H9 (cell line): ENCODE measurements at regions not wholly inside any gene's neighbourhood (a gene's known extent, or its start where the extent isn't known, plus 50 kb on each side); places are given as distances from the start of the nearest gene placed in this dataset.
"Not testable (repeated sequence)": the region's sequence is repeated elsewhere in the genome, so short reads cannot be mapped to it uniquely, and the experiment has no call there.

Experiments
- DNase-seq: peaks from one replicate; pipeline ENCODE4 v3.0.0-alpha.2; 2017
- H2AFZ ChIP-seq: one replicate; pipeline ENCODE4 v1.6.1; 2013; ENCODE audit warnings: mild to moderate bottlenecking, low read length, control low read depth, moderate library complexity
- H2AK5ac ChIP-seq: 2 replicates; pipeline ENCODE4 v1.6.1; 2013; ENCODE audit warnings: low read length, control low read depth, mixed read lengths; ENCODE audit not compliant: insufficient read length
- H2BK120ac ChIP-seq: one replicate; pipeline ENCODE4 v1.6.1; 2013; ENCODE audit warnings: low read depth, mild to moderate bottlenecking, low read length, control low read depth, inconsistent platforms; ENCODE audit not compliant: poor library complexity, severe bottlenecking
- H2BK12ac ChIP-seq: 2 replicates; pipeline ENCODE4 v1.6.1; 2013; ENCODE audit warnings: low read length, control low read depth, mixed read lengths, low read depth; ENCODE audit not compliant: insufficient read length
- H2BK15ac ChIP-seq: 2 replicates; pipeline ENCODE4 v1.6.1; 2013; ENCODE audit warnings: low read depth, low read length, control low read depth
- H2BK20ac ChIP-seq: one replicate; pipeline ENCODE4 v1.6.1; 2013; ENCODE audit warnings: low read depth, mild to moderate bottlenecking, low read length, control low read depth, inconsistent platforms; ENCODE audit not compliant: poor library complexity, severe bottlenecking
- H2BK5ac ChIP-seq: 2 replicates; pipeline ENCODE4 v1.6.1; 2013; ENCODE audit warnings: low read length, control low read depth, mixed read lengths; ENCODE audit not compliant: insufficient read length
- H3K14ac ChIP-seq: 2 replicates; pipeline ENCODE4 v1.6.1; 2013; ENCODE audit warnings: low read length, control low read depth; ENCODE audit not compliant: insufficient read depth
- H3K18ac ChIP-seq: 2 replicates; pipeline ENCODE4 v1.6.1; 2013; ENCODE audit warnings: low read depth, mild to moderate bottlenecking, mixed read lengths, low read length, control low read depth; ENCODE audit not compliant: insufficient read length
- H3K23ac ChIP-seq: 2 replicates; pipeline ENCODE4 v1.6.1; 2013; ENCODE audit warnings: low read length, control low read depth, mixed read lengths, low read depth; ENCODE audit not compliant: insufficient read length
- H3K23me2 ChIP-seq: 2 replicates; pipeline ENCODE4 v1.6.1; 2013; ENCODE audit warnings: low read depth, mild to moderate bottlenecking, mixed read lengths, low read length, control low read depth; ENCODE audit not compliant: insufficient read length, poor library complexity, severe bottlenecking
- H3K27ac ChIP-seq: 2 replicates; pipeline ENCODE4 v1.5.1; 2013; ENCODE audit warnings: low read length, control low read depth, mixed read lengths, low read depth; ENCODE audit not compliant: insufficient read length
- H3K27me3 ChIP-seq: 2 replicates; pipeline ENCODE4 v1.6.1; 2013; ENCODE audit warnings: low read length, control low read depth, inconsistent platforms; ENCODE audit not compliant: insufficient read depth
- H3K4ac ChIP-seq: 2 replicates; pipeline ENCODE4 v1.6.1; 2013; ENCODE audit warnings: low read depth, mild to moderate bottlenecking, control low read depth, inconsistent platforms, low read length, moderate library complexity
- H3K4me1 ChIP-seq: 2 replicates; pipeline ENCODE4 v1.6.1; 2013; ENCODE audit warnings: low read length, control low read depth, inconsistent platforms; ENCODE audit not compliant: insufficient read depth
- H3K4me2 ChIP-seq: 2 replicates; pipeline ENCODE4 v1.6.1; 2013; ENCODE audit warnings: low read length, control low read depth, mixed read lengths; ENCODE audit not compliant: insufficient read length, insufficient read depth
- H3K56ac ChIP-seq: 2 replicates; pipeline ENCODE4 v1.6.1; 2013; ENCODE audit warnings: low read depth, mild to moderate bottlenecking, mixed read lengths, low read length, control low read depth; ENCODE audit not compliant: insufficient read length
- H3K79me1 ChIP-seq: 2 replicates; pipeline ENCODE4 v1.6.1; 2013; ENCODE audit warnings: low read depth, mild to moderate bottlenecking, moderate library complexity, low read length, control low read depth, inconsistent platforms; ENCODE audit not compliant: insufficient read depth, poor library complexity, severe bottlenecking
- H3K79me2 ChIP-seq: 2 replicates; pipeline ENCODE4 v1.6.1; 2013; ENCODE audit warnings: low read length, control low read depth, inconsistent platforms; ENCODE audit not compliant: insufficient read depth
- H3K9ac ChIP-seq: 2 replicates; pipeline ENCODE4 v1.6.1; 2013; ENCODE audit warnings: low read length, control low read depth, mixed read lengths; ENCODE audit not compliant: insufficient read length; ENCODE audit errors: extremely low read depth
- H3K9me3 ChIP-seq: one replicate; pipeline ENCODE4 v1.6.1; 2013; ENCODE audit warnings: low read depth, low read length, inconsistent platforms; ENCODE audit not compliant: control insufficient read depth
- H3T11ph ChIP-seq: one replicate; pipeline ENCODE4 v1.6.1; 2013; ENCODE audit warnings: mild to moderate bottlenecking, low read length, control low read depth, inconsistent platforms
- H4K20me1 ChIP-seq: one replicate; pipeline ENCODE4 v1.6.1; 2013; ENCODE audit not compliant: control insufficient read depth, insufficient read length, insufficient read depth
- H4K5ac ChIP-seq: 2 replicates; pipeline ENCODE4 v1.6.1; 2013; ENCODE audit warnings: low read depth, mild to moderate bottlenecking, mixed read lengths, low read length, control low read depth; ENCODE audit not compliant: insufficient read length
- H4K8ac ChIP-seq: replicated peaks from 2 replicates; pipeline ENCODE4 v1.6.1; 2013; ENCODE audit warnings: low read length, control low read depth, mixed read lengths, low read depth; ENCODE audit not compliant: insufficient read length
- H4K91ac ChIP-seq: 2 replicates; pipeline ENCODE4 v1.6.1; 2013; ENCODE audit warnings: low read depth, mild to moderate bottlenecking, moderate library complexity, mixed read lengths, low read length, control low read depth; ENCODE audit not compliant: insufficient read length
- H3K27ac Mint-ChIP-seq, 3 experiments: 2 replicates in 2 of 3; 3 replicates in 1 of 3; pipeline ENCODE4 v1.8.0; 2020 to 2021; ENCODE audit warnings: mixed read lengths in 3 of 3, mild to moderate bottlenecking in 1 of 3, moderate library complexity in 1 of 3
- H3K27me3 Mint-ChIP-seq: 2 replicates; pipeline ENCODE4 v1.8.0; 2021; ENCODE audit warnings: low read depth, mild to moderate bottlenecking, moderate library complexity, mixed read lengths
- H3K36me3 Mint-ChIP-seq, 3 experiments: 2 replicates in 2 of 3; 3 replicates in 1 of 3; pipeline ENCODE4 v1.8.0; 2020 to 2021; ENCODE audit warnings: low read depth in 3 of 3, mixed read lengths in 3 of 3; ENCODE audit not compliant: insufficient read depth in 1 of 3
- H3K4me1 Mint-ChIP-seq, 2 experiments: 2 replicates each; pipeline ENCODE4 v1.8.0; 2020; ENCODE audit warnings: mixed read lengths in 2 of 2
- H3K4me3 Mint-ChIP-seq, 2 experiments: 2 replicates in 1 of 2; 3 replicates in 1 of 2; pipeline ENCODE4 v1.8.0; 2020 to 2021; ENCODE audit warnings: mild to moderate bottlenecking in 2 of 2, mixed read lengths in 2 of 2, moderate library complexity in 1 of 2
- H3K9me3 Mint-ChIP-seq, 2 experiments: 2 replicates in 1 of 2; 3 replicates in 1 of 2; pipeline ENCODE4 v1.8.0; 2020; ENCODE audit warnings: mild to moderate bottlenecking in 2 of 2, mixed read lengths in 2 of 2, moderate library complexity in 1 of 2
- CTCF ChIP-seq: fragments of 200-600 bp; sonication (generic); conservative IDR thresholded peaks from 3 replicates; pipeline ENCODE4 v1.8.0; 2021; ENCODE audit warnings: antibody characterized with exemption, mild to moderate bottlenecking
- WGBS: extraction: QIAGEN DNeasy Blood & Tissue Kit; methylation state at CpG from one replicate; pipeline ENCODE4 v1.1.7; 2013; ENCODE audit warnings: missing lambda C conversion rate, low lambda C conversion rate, mixed read lengths; ENCODE audit not compliant: insufficient read length; ENCODE audit errors: extremely low coverage; 5-methylcytosine and 5-hydroxymethylcytosine counted together

- no peak overlapping the region for H3K18ac ChIP-seq
- no peak for TF ChIP-seq CTCF
- H3K9me3 Mint-ChIP-seq, result peaks cover 58 to 73% of the 10 kb centered on the region in 2 experiments
- no peak overlapping the region for H3K23ac ChIP-seq
- H3K4me3 Mint-ChIP-seq, result no peak overlapping the region
- H2AK5ac ChIP-seq, result no peak overlapping the region
- H3K4me1 ChIP-seq, result no peaks in the 10 kb centered on the region
- no peak overlapping the region for H4K5ac ChIP-seq
- no peak overlapping the region for H2BK20ac ChIP-seq
- H2BK5ac ChIP-seq, result no peak overlapping the region
- peaks cover 20% of the 10 kb centered on the region for H3K9me3 ChIP-seq
- no peak overlapping the region for H3K9ac ChIP-seq
- no peak overlapping the region for H3K14ac ChIP-seq
- DNase-seq, result no peak
- no peak overlapping the region for H2BK15ac ChIP-seq
- no peak overlapping the region for H4K91ac ChIP-seq
- H2BK12ac ChIP-seq, result no peak overlapping the region
- no peak overlapping the region for H3T11ph ChIP-seq
- H3K4ac ChIP-seq, result no peak overlapping the region
- peaks cover 14 to 73% (median 50%) of the 10 kb centered on the region in 3 experiments for H3K36me3 Mint-ChIP-seq
- no peaks in the 10 kb centered on the region for H3K23me2 ChIP-seq
- no peak overlapping the region for H3K27ac ChIP-seq
- H4K20me1 ChIP-seq, result no peaks in the 10 kb centered on the region
- H3K27ac Mint-ChIP-seq, result no peak overlapping the region
- H2BK120ac ChIP-seq, result no peak overlapping the region
- WGBS, result no CpG with 5 or more reads among the region's 2 CpGs
- H3K27me3 Mint-ChIP-seq, result no peaks in the 10 kb centered on the region
- no peaks in the 10 kb centered on the region for H3K79me1 ChIP-seq
- H3K4me2 ChIP-seq, result no peak overlapping the region
- no peak overlapping the region for H4K8ac ChIP-seq
- H3K4me1 Mint-ChIP-seq, result no peaks in the 10 kb centered on the region
- no peaks in the 10 kb centered on the region for H3K79me2 ChIP-seq
- no peak overlapping the region for H3K56ac ChIP-seq
- H2AFZ ChIP-seq, result no peak overlapping the region
- no peaks in the 10 kb centered on the region for H3K27me3 ChIP-seq
Measured at GRCh38 chr17:54455251-54455868, 445.3 kb upstream of the TOM1L1 start.

GRCh38 chr17:54465443-54465842 lies 435.2 kb upstream of the TOM1L1 start:
- no CpG with 5 or more reads among the region's 3 CpGs for WGBS
- not testable (repeated sequence) for H3K4ac ChIP-seq

More at GRCh38 chr17:54465443-54465842, 435.2 kb upstream of the TOM1L1 start:
- H2BK5ac ChIP-seq, H2AFZ ChIP-seq, H4K8ac ChIP-seq, H4K20me1 ChIP-seq, H2BK12ac ChIP-seq, H3K27me3 ChIP-seq, H3K14ac ChIP-seq, H3K27ac Mint-ChIP-seq, H2AK5ac ChIP-seq, H3K23me2 ChIP-seq, H3K4me1 Mint-ChIP-seq, H3K9ac ChIP-seq, H2BK20ac ChIP-seq, H4K5ac ChIP-seq, H3K79me1 ChIP-seq, H3K79me2 ChIP-seq, H3K23ac ChIP-seq, H3K4me1 ChIP-seq, H4K91ac ChIP-seq, H3K9me3 ChIP-seq, H3K4me3 Mint-ChIP-seq, H3K4me2 ChIP-seq, H3K27ac ChIP-seq, H3T11ph ChIP-seq, H3K18ac ChIP-seq, H3K56ac ChIP-seq, H2BK15ac ChIP-seq, H3K27me3 Mint-ChIP-seq, DNase-seq, H2BK120ac ChIP-seq: not testable (repeated sequence)
- Mint-ChIP-seq H3K9me3 (peaks cover 20 to 32% of the 10 kb centered on the region in 2 experiments), H3K36me3 (peaks cover 4 to 22% (median 12%) of the 10 kb centered on the region in 3 experiments)
